K562 (cell line): ENCODE measurements at regions not wholly inside any gene's neighbourhood (a gene's known extent, or its start where the extent isn't known, plus 50 kb on each side); places are given as distances from the start of the nearest gene placed in this dataset.

ENCODE experiments used
- ATAC-seq: fragments of 200-7000 bp; cut with Tn5 transposase; 3 replicates; pipeline ENCODE4 v1.9.1; 2020; ENCODE audit warnings: moderate library complexity
- BruUV-seq: library from RNA; stranded (reverse); fragments of 400-500 nt; replicated peaks from 2 replicates; lab custom pipeline; 2021; lab: Mats Ljungman, UMichigan
- CTCF ChIA-PET: fragments of 300-600 bp; formaldehyde crosslinking; extraction: SDS; loops from one replicate; lab custom pipeline; 2021; ENCODE audit warnings: low intra/inter-chr PET ratio; lab: Yijun Ruan, JAX
- POLR2A ChIA-PET: fragments of 300-600, 350-650 bp; sonication (Branson Sonifier 250); formaldehyde crosslinking; extraction: SDS; loops from one replicate; lab custom pipeline; 2021; ENCODE audit warnings: antibody characterized with exemption, inconsistent platforms; lab: Yijun Ruan, JAX
- DNase-seq, 4 experiments: peaks; one replicate each; pipeline versions ENCODE4 v3.0.0 to v3.0.0-alpha.2; 2011 to 2018; ENCODE audit warnings: low spot score in 3 of 4, mixed read lengths in 3 of 4; ENCODE audit errors: extremely low read depth in 1 of 4
- FAIRE-seq: peaks from 2 replicates; lab custom pipeline; 2011; peaks lifted over from hg19 to GRCh38; lab: Jason Lieb, UNC
- H2AFZ ChIP-seq: 2 replicates; pipeline ENCODE4 v1.6.0; 2011; ENCODE audit warnings: low read depth, low read length, control low read depth, inconsistent platforms
- H3K27ac ChIP-seq: fragments of 200-600 bp; 3 replicates; pipeline ENCODE4 v1.8.0; 2011; ENCODE audit warnings: low read depth, mild to moderate bottlenecking, control low read depth, inconsistent platforms, low read length, moderate library complexity, mixed read lengths; ENCODE audit errors: extremely low read depth
- H3K27me3 ChIP-seq, 2 experiments: fragments of 300-600 bp in 1 of 2; 2 replicates in 1 of 2; 3 replicates in 1 of 2; pipeline versions ENCODE4 v1.6.0 to v1.8.0; 2011; ENCODE audit warnings: inconsistent platforms in 2 of 2, low read length in 2 of 2, mild to moderate bottlenecking in 1 of 2, mixed read lengths in 1 of 2, moderate library complexity in 1 of 2; ENCODE audit not compliant: control insufficient read depth in 2 of 2, insufficient read depth in 2 of 2
- H3K36me3 ChIP-seq: fragments of 300-600 bp; 3 replicates; pipeline ENCODE4 v1.8.0; 2011; ENCODE audit warnings: mild to moderate bottlenecking, low read length, inconsistent platforms; ENCODE audit not compliant: control insufficient read depth, insufficient read depth
- H3K4me1 ChIP-seq, 2 experiments: fragments of 200-600 bp in 1 of 2; replicated peaks in 1 of 2; 2 replicates in 1 of 2; 3 replicates in 1 of 2; pipeline versions ENCODE4 v1.5.1 to v1.8.0; 2011; ENCODE audit warnings: inconsistent platforms in 2 of 2, low read length in 2 of 2, mild to moderate bottlenecking in 1 of 2, mixed read lengths in 1 of 2, moderate library complexity in 1 of 2; ENCODE audit not compliant: control insufficient read depth in 2 of 2, insufficient read depth in 2 of 2
- H3K4me2 ChIP-seq: 2 replicates; pipeline ENCODE4 v1.6.1; 2011; ENCODE audit warnings: low read length, control low read depth, inconsistent platforms, mixed read lengths; ENCODE audit not compliant: insufficient read depth
- H3K4me3 ChIP-seq: fragments of 200-600 bp; sonication (generic), shearing (Covaris generic); 2 replicates; pipeline ENCODE4 v1.5.1; 2016; ENCODE audit warnings: control low read depth, inconsistent platforms
- H3K79me2 ChIP-seq: fragments of 200-600 bp; 3 replicates; pipeline ENCODE4 v1.8.0; 2011; ENCODE audit warnings: low read length, inconsistent platforms; ENCODE audit not compliant: control insufficient read depth, insufficient read depth
- H3K9ac ChIP-seq, 2 experiments: 2 replicates each; pipeline versions ENCODE4 v1.6.0 to v1.6.1; 2011; ENCODE audit warnings: low read depth in 2 of 2, low read length in 2 of 2, control low read depth in 1 of 2, inconsistent platforms in 1 of 2, mild to moderate bottlenecking in 1 of 2, mixed read lengths in 1 of 2; ENCODE audit not compliant: insufficient read depth in 1 of 2
- H3K9me1 ChIP-seq: one replicate; pipeline ENCODE4 v1.6.0; 2011; ENCODE audit warnings: inconsistent platforms, mild to moderate bottlenecking, low read length, moderate library complexity; ENCODE audit not compliant: control insufficient read depth, insufficient read depth
- H3K9me3 ChIP-seq: replicated peaks from 2 replicates; pipeline ENCODE4 v1.5.1; 2011; ENCODE audit warnings: low read depth, low read length, inconsistent platforms; ENCODE audit not compliant: control insufficient read depth, insufficient read depth
- H4K20me1 ChIP-seq: replicated peaks from 2 replicates; pipeline ENCODE4 v1.6.1; 2011; ENCODE audit warnings: low read length, inconsistent platforms, mixed read lengths; ENCODE audit not compliant: control insufficient read depth, insufficient read depth
- ATF7 ChIP-seq: fragments of 450-650 bp; IDR thresholded peaks from 2 replicates; pipeline ENCODE4 v1.7.1; 2014; ENCODE audit warnings: mild to moderate bottlenecking, moderate library complexity
- BCL6 ChIP-seq: fragments of 250-450 bp; sonication (Bioruptor Pico); IDR thresholded peaks from 2 replicates; pipeline ENCODE4 v1.4.0; 2020
- CREB3L1 ChIP-seq: fragments of 450-650 bp; IDR thresholded peaks from 2 replicates; pipeline ENCODE4 v1.6.1; 2014; ENCODE audit warnings: low read depth, mild to moderate bottlenecking, moderate library complexity, borderline replicate concordance
- HDAC6 ChIP-seq: IDR thresholded peaks from 2 replicates; pipeline ENCODE4 v1.6.1; 2012; ENCODE audit warnings: low read depth, mild to moderate bottlenecking, control low read depth, inconsistent platforms, low read length, moderate library complexity
- JUN ChIP-seq, 2 experiments: sonication (generic) in 1 of 2; formaldehyde crosslinking in 1 of 2; IDR thresholded peaks; 2 replicates each; pipeline versions ENCODE4 v1.6.1 to v1.8.0; 2012 to 2022; ENCODE audit warnings: borderline replicate concordance in 2 of 2, mild to moderate bottlenecking in 2 of 2, improper control_type of control experiment in 1 of 2, low read depth in 1 of 2, low read length in 1 of 2, missing genetic modification reagents in 1 of 2
- KLF13 ChIP-seq: fragments of 450-650 bp; IDR thresholded peaks from 2 replicates; pipeline ENCODE4 v1.6.1; 2016; ENCODE audit warnings: missing genetic modification characterization, low read depth, mild to moderate bottlenecking, missing compliant biosample characterization, moderate library complexity, borderline replicate concordance
- MLLT1 ChIP-seq, 2 experiments: fragments of 450-650 bp; IDR thresholded peaks; 2 replicates each; pipeline ENCODE4 v1.6.1; 2016
- NFATC3 ChIP-seq: fragments of 450-650 bp; IDR thresholded peaks from 2 replicates; pipeline ENCODE4 v1.6.1; 2017; ENCODE audit warnings: mild to moderate bottlenecking
- RFX5 ChIP-seq: IDR thresholded peaks from 2 replicates; pipeline ENCODE4 v1.6.1; 2011; ENCODE audit warnings: low read depth, mild to moderate bottlenecking, improper control_type of control experiment, low read length
- SAFB ChIP-seq: fragments of 200-400 bp; formaldehyde crosslinking; IDR thresholded peaks from 2 replicates; pipeline ENCODE4 v1.6.1; 2017; ENCODE audit warnings: low read depth, low read length, borderline replicate concordance
- SRSF3 ChIP-seq: fragments of 200-400 bp; formaldehyde crosslinking; IDR thresholded peaks from 2 replicates; pipeline ENCODE4 v1.6.1; 2016; ENCODE audit warnings: mild to moderate bottlenecking, low read length, moderate library complexity; ENCODE audit not compliant: insufficient read depth
- STAT6 ChIP-seq: sonication (generic); formaldehyde crosslinking; IDR thresholded peaks from 2 replicates; pipeline ENCODE4 v1.8.1; 2023; ENCODE audit warnings: mild to moderate bottlenecking, missing genetic modification reagents
- ZBTB11 ChIP-seq, 3 experiments: fragments of 200-800 bp in 1 of 3; fragments of 250-450 bp in 1 of 3; fragments of 450-650 bp in 1 of 3; sonication (Bioruptor Pico) in 1 of 3; sonication (Bioruptor generic) in 1 of 3; formaldehyde crosslinking in 1 of 3; IDR thresholded peaks; 2 replicates each; pipeline versions ENCODE4 v1.6.1 to v1.8.0; 2016 to 2022; ENCODE audit warnings: mild to moderate bottlenecking in 2 of 3, missing genetic modification characterization in 2 of 3, missing compliant biosample characterization in 1 of 3, moderate library complexity in 1 of 3
- WGBS: fragments of 100-300 bp; shearing (Covaris generic); methylation state at CpG from one replicate; pipeline ENCODE4 v1.1.6; 2016; ENCODE audit warnings: low coverage, mixed read lengths; ENCODE audit not compliant: insufficient coverage; ENCODE audit errors: missing lambda C conversion rate; 5-methylcytosine and 5-hydroxymethylcytosine counted together
- in situ Hi-C: fragments of 300-500 bp; cut with MboI; formaldehyde crosslinking; loops from 4 replicates; pipeline ENCODE4 v1.15.0; 2018; ENCODE audit warnings: inconsistent platforms, mixed read lengths
- intact Hi-C: fragments of 100-400 bp; cut with micrococcal nuclease; formaldehyde crosslinking; loops from 2 replicates; pipeline ENCODE4 v1.14.2; 2022

- WGBS = 0% methylated on average over 4 of the region's 4 CpGs
- CTCF ChIA-PET = no interaction called here
- no peaks in the 10 kb centered on the region for H4K20me1 ChIP-seq
- TF ChIP-seq MLLT1 (IDR thresholded peaks at IDR 0.05) (no peak), ZBTB11 (CRISPR knock-in tag; IDR thresholded peaks at IDR 0.05) (no peak), KLF13 (tag) (no peak), SRSF3 (no peak), JUN (IDR thresholded peaks at IDR 0.05; ENCODE audit: borderline replicate concordance, low read depth, low read length) (no peak), JUN (CRISPR knock-in tag; IDR thresholded peaks at IDR 0.05; ENCODE audit: borderline replicate concordance) (no peak), NFATC3 (no peak), HDAC6 (no peak), SAFB (no peak), CREB3L1 (no peak), RFX5 (no peak), ATF7 (no peak), STAT6 (CRISPR knock-in tag) (no peak), BCL6 (CRISPR knock-in tag) (no peak)
Measured at GRCh38 chr20:57959589-57959988, 249.8 kb upstream of the PMEPA1 start.

More at GRCh38 chr20:57959589-57959988, 249.8 kb upstream of the PMEPA1 start:
- ATAC-seq (no peak), FAIRE-seq (no peak), DNase-seq (no peak)
- H3K4me2 ChIP-seq = no peak overlapping the region
- BruUV-seq = no TSS peak
- peaks cover 8 to 46% of the 10 kb centered on the region in 2 experiments; a peak in 4 of 5 replicates for H3K27me3 ChIP-seq
- POLR2A ChIA-PET = no interaction called here
- no peak overlapping the region for H3K9ac ChIP-seq
- no peak overlapping the region for H2AFZ ChIP-seq
- no peaks in the 10 kb centered on the region for H3K36me3 ChIP-seq
- H3K4me1 ChIP-seq = no peaks in the 10 kb centered on the region
- no peak overlapping the region for H3K4me3 ChIP-seq
- H3K9me3 ChIP-seq = no peaks in the 10 kb centered on the region
- H3K79me2 ChIP-seq = no peaks in the 10 kb centered on the region
- intact Hi-C loops (no loop called here), in situ Hi-C loops (no loop called here)
- no peaks in the 10 kb centered on the region for H3K9me1 ChIP-seq
- H3K27ac ChIP-seq = no peak overlapping the region
